ENCODE measurements at regions not wholly inside any gene's neighbourhood (a gene's known extent, or its start where the extent isn't known, plus 50 kb on each side); places are given as distances from the start of the nearest gene placed in this dataset.

DNA sequence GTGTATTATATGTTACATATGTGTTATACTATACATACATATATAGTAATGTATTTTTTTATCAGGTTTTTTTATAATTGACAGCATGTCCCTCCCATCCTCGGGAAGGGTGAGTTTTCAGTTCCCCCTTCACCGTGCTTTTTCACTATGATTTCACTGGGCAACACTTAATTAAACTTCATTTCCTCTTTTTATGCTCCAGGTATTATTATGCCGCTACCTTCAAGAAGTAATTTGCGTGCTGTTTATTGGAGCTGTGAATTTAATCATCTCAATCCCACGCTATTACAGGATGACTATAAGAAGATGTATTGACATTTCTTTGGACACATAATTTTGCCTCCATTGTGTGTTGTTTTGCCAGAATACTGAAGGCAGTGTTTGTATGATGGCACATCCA is 228.6 kb downstream of the SAMD5 start:
- Histone ChIP-seq H3K4me3 (ENCODE audit: low read length) (no peak overlapping the region), H3K4me2 (ENCODE audit: low read length) (no peak overlapping the region), H2AFZ (ENCODE audit: low read length) (no peak overlapping the region), H3K9me2 (replicated peaks; ENCODE audit: low read length) (no peaks in the 10 kb centered on the region), H3K4me1 (ENCODE audit: insufficient read depth, low read length) (no peaks in the 10 kb centered on the region), H3K27ac (ENCODE audit: low read length) (no peak overlapping the region), H3K9ac (ENCODE audit: low read length) (no peak overlapping the region), H3K27me3 (ENCODE audit: low read length) (no peaks in the 10 kb centered on the region), H3K36me3 (ENCODE audit: low read depth, low read length) (no peaks in the 10 kb centered on the region), H3K79me2 (ENCODE audit: low read length) (no peaks in the 10 kb centered on the region), H3F3A (ENCODE audit: low read length, unreplicated experiment) (no peaks in the 10 kb centered on the region), H4K20me1 (ENCODE audit: low read length) (no peaks in the 10 kb centered on the region), H3K9me3 (ENCODE audit: low read length) (no peaks in the 10 kb centered on the region)
- ChIA-PET CTCF (no interaction called here), POLR2A (ENCODE audit: unreplicated experiment) (no interaction called here)
- no peak for ATAC-seq
- BruUV-seq (replicated peaks), result no TSS peak
- intact Hi-C loops (cut with micrococcal nuclease), result no loop called here
- DNase-seq, result no peak
- TF ChIP-seq, protein P1, sequence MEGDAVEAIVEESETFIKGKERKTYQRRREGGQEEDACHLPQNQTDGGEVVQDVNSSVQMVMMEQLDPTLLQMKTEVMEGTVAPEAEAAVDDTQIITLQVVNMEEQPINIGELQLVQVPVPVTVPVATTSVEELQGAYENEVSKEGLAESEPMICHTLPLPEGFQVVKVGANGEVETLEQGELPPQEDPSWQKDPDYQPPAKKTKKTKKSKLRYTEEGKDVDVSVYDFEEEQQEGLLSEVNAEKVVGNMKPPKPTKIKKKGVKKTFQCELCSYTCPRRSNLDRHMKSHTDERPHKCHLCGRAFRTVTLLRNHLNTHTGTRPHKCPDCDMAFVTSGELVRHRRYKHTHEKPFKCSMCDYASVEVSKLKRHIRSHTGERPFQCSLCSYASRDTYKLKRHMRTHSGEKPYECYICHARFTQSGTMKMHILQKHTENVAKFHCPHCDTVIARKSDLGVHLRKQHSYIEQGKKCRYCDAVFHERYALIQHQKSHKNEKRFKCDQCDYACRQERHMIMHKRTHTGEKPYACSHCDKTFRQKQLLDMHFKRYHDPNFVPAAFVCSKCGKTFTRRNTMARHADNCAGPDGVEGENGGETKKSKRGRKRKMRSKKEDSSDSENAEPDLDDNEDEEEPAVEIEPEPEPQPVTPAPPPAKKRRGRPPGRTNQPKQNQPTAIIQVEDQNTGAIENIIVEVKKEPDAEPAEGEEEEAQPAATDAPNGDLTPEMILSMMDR (conservative IDR thresholded peaks at IDR 0.05; ENCODE audit: low read depth, low read length), result no peak
- TF ChIP-seq EZH2 (IDR thresholded peaks at IDR 0.05; ENCODE audit: low read length, unreplicated experiment), result no peak
- TF ChIP-seq EZH2phosphoT487 (IDR thresholded peaks at IDR 0.05; ENCODE audit: borderline replicate concordance, low read length), result no peak

DNA sequence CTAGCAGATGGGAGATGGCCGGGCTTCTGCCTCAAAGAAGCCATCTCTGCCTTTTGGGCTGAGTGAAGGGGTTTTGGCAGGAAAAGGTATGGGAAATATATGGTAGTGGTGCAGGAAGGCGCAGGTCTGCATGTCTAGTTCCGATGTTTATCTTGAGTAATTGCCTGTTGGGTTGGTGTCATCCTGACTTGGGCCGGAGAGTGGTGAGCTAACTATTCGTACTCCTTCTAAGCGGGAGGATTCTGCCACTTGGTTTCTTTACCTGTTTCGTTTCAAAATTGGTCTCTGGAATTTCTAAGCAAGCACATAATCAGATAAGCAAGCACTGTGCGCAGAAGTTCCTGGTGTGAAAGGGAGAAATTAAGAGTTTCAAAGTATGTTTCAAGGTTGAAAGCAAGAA is 229.6 kb downstream of the SAMD5 start:
- no peak overlapping the region for H2AFZ ChIP-seq (ENCODE audit: low read length)
- intact Hi-C loops (cut with micrococcal nuclease), result no loop called here
- CTCF ChIA-PET, result no interaction called here
- no peaks in the 10 kb centered on the region for H3K36me3 ChIP-seq (ENCODE audit: low read depth, low read length)
- POLR2A ChIA-PET (ENCODE audit: unreplicated experiment), result no interaction called here
- H3K9ac ChIP-seq (ENCODE audit: low read length), result no peak overlapping the region
- H3F3A ChIP-seq (ENCODE audit: low read length, unreplicated experiment), result no peaks in the 10 kb centered on the region
- H3K79me2 ChIP-seq (ENCODE audit: low read length), result no peaks in the 10 kb centered on the region
- no peaks in the 10 kb centered on the region for H4K20me1 ChIP-seq (ENCODE audit: low read length)
- H3K4me3 ChIP-seq (ENCODE audit: low read length), result no peak overlapping the region
- H3K9me2 ChIP-seq (replicated peaks; ENCODE audit: low read length), result no peaks in the 10 kb centered on the region
- TF ChIP-seq, protein P1 (conservative IDR thresholded peaks at IDR 0.05; ENCODE audit: low read depth, low read length), result no peak
- no peak for TF ChIP-seq EZH2 (IDR thresholded peaks at IDR 0.05; ENCODE audit: low read length, unreplicated experiment)
- no peak for TF ChIP-seq EZH2phosphoT487 (IDR thresholded peaks at IDR 0.05; ENCODE audit: borderline replicate concordance, low read length)
- DNase-seq, result no peak
- H3K4me1 ChIP-seq (ENCODE audit: insufficient read depth, low read length), result no peaks in the 10 kb centered on the region
- H3K9me3 ChIP-seq (ENCODE audit: low read length), result no peaks in the 10 kb centered on the region
- H3K27ac ChIP-seq (ENCODE audit: low read length), result no peak overlapping the region
- H3K4me2 ChIP-seq (ENCODE audit: low read length), result no peak overlapping the region
- no peaks in the 10 kb centered on the region for H3K27me3 ChIP-seq (ENCODE audit: low read length)
- ATAC-seq, result no peak
- BruUV-seq (replicated peaks), result no TSS peak

DNA sequence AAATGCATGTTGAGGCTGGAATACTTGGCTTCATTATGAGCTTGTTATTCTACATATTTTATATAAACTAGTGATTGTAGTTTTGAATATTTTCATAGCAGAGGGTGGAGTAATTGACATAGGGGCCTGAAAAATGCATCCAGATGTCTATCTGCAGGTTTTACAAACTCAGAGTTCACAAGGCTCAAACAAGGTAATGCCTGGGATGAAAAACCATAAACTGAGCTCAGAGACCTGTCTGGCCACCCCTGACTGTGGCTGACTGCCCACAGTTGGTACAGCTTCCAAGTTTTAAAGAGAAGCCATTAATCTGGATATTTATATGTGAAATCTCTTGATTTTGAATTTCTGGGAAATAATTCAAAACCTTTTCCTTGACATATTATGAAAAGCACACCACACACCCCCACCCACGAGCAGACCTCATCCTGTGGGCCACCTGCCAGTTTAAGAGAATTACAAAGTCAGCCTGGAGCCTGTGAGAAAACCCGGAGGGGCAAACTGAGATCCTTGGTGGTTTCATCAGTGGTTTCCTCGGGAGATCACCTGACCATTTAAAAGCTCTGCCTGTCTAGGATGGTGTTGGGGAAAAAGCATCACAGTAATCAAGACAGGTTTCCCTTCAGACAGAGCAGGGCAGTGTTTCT is 230.1 kb downstream of the SAMD5 start:
- CTCF ChIA-PET, result no interaction called here
- intact Hi-C loops (cut with micrococcal nuclease), result no loop called here
- BruUV-seq (replicated peaks), result no TSS peak

More for the DNA sequence above, 230.1 kb downstream of the SAMD5 start:
- H2AFZ ChIP-seq (ENCODE audit: low read length), result no peak overlapping the region
- H3K27me3 ChIP-seq (ENCODE audit: low read length), result no peaks in the 10 kb centered on the region
- POLR2A ChIA-PET (ENCODE audit: unreplicated experiment), result no interaction called here
- no peaks in the 10 kb centered on the region for H3K9me3 ChIP-seq (ENCODE audit: low read length)
- no peak for DNase-seq
- H3K27ac ChIP-seq (ENCODE audit: low read length), result no peak overlapping the region
- H3K4me3 ChIP-seq (ENCODE audit: low read length), result no peak overlapping the region
- no peaks in the 10 kb centered on the region for H3F3A ChIP-seq (ENCODE audit: low read length, unreplicated experiment)
- H4K20me1 ChIP-seq (ENCODE audit: low read length), result no peaks in the 10 kb centered on the region
- no peaks in the 10 kb centered on the region for H3K4me1 ChIP-seq (ENCODE audit: insufficient read depth, low read length)
- H3K9ac ChIP-seq (ENCODE audit: low read length), result no peak overlapping the region
- no peak for ATAC-seq
- H3K9me2 ChIP-seq (replicated peaks; ENCODE audit: low read length), result no peaks in the 10 kb centered on the region
- no peak for TF ChIP-seq EZH2phosphoT487 (IDR thresholded peaks at IDR 0.05; ENCODE audit: borderline replicate concordance, low read length)
- TF ChIP-seq EZH2 (IDR thresholded peaks at IDR 0.05; ENCODE audit: low read length, unreplicated experiment), result no peak
- TF ChIP-seq, protein P1 (conservative IDR thresholded peaks at IDR 0.05; ENCODE audit: low read depth, low read length), result no peak
- no peaks in the 10 kb centered on the region for H3K79me2 ChIP-seq (ENCODE audit: low read length)
- H3K4me2 ChIP-seq (ENCODE audit: low read length), result no peak overlapping the region
- H3K36me3 ChIP-seq (ENCODE audit: low read depth, low read length), result no peaks in the 10 kb centered on the region

Measured in PC-3 (cell line).